K562 (cell line): ENCODE measurements at regions not wholly inside any gene's neighbourhood (a gene's known extent, or its start where the extent isn't known, plus 50 kb on each side); places are given as distances from the start of the nearest gene placed in this dataset.
A peak's percentile ranks its signal among the peaks of the same experiment; 100 is the strongest.

Experiments used
- CEBPZ ChIP-seq: fragments of 150-350 bp; IDR thresholded peaks from 2 replicates; pipeline ENCODE4 v1.6.1; 2014; ENCODE audit warnings: low read depth, mild to moderate bottlenecking, low read length, borderline replicate concordance
- CHCHD3 ChIP-seq: fragments of 250-450 bp; sonication (Bioruptor Pico); IDR thresholded peaks from 2 replicates; pipeline ENCODE4 v2.1.2; 2022; ENCODE audit warnings: mild to moderate bottlenecking
- ELK1 ChIP-seq: sonication (generic); formaldehyde crosslinking; IDR thresholded peaks from 2 replicates; pipeline ENCODE4 v1.8.1; 2022; ENCODE audit warnings: missing genetic modification reagents
- ERF ChIP-seq: fragments of 450-650 bp; formaldehyde crosslinking; IDR thresholded peaks from 2 replicates; pipeline ENCODE4 v1.4.0; 2020; ENCODE audit warnings: mild to moderate bottlenecking, mixed read lengths
- FOXA3 ChIP-seq, 2 experiments: fragments of 450-650 bp in 1 of 2; sonication (generic) in 1 of 2; formaldehyde crosslinking; IDR thresholded peaks in 1 of 2; conservative IDR thresholded peaks in 1 of 2; 2 replicates each; pipeline versions ENCODE4 v1.4.0 to v1.8.0; 2020 to 2022; ENCODE audit warnings: mild to moderate bottlenecking in 2 of 2, missing genetic modification reagents in 1 of 2
- GTF2A2 ChIP-seq: IDR thresholded peaks from 2 replicates; pipeline ENCODE4 v1.6.1; 2016; ENCODE audit warnings: mild to moderate bottlenecking, missing genetic modification characterization, missing compliant biosample characterization
- HEY1 ChIP-seq: fragments of 250-450 bp; sonication (Bioruptor Pico); IDR thresholded peaks from 2 replicates; pipeline ENCODE4 v1.5.0; 2020; ENCODE audit warnings: mild to moderate bottlenecking, moderate library complexity, borderline replicate concordance
- KAT2B ChIP-seq: IDR thresholded peaks from one replicate; pipeline ENCODE4 v1.6.1; 2012; ENCODE audit warnings: low read depth, mild to moderate bottlenecking, control low read depth, inconsistent platforms, low read length, moderate library complexity
- LARP7 ChIP-seq: fragments of 450-650 bp; IDR thresholded peaks from 2 replicates; pipeline ENCODE4 v1.6.1; 2016
- LCOR ChIP-seq: sonication (generic); formaldehyde crosslinking; IDR thresholded peaks from 2 replicates; pipeline ENCODE4 v1.8.0; 2022; ENCODE audit warnings: mild to moderate bottlenecking, missing genetic modification reagents
- MTA1 ChIP-seq: fragments of 450-650 bp; IDR thresholded peaks from 2 replicates; pipeline ENCODE4 v1.6.1; 2017; ENCODE audit warnings: borderline replicate concordance
- MYBL2 ChIP-seq, 2 experiments: fragments of 450-650 bp in 1 of 2; sonication (generic) in 1 of 2; formaldehyde crosslinking in 1 of 2; IDR thresholded peaks; 2 replicates each; pipeline versions ENCODE4 v1.6.1 to v1.8.1; 2017 to 2022; ENCODE audit warnings: borderline replicate concordance in 1 of 2, inconsistent platforms in 1 of 2, low read depth in 1 of 2, mild to moderate bottlenecking in 1 of 2, missing genetic modification reagents in 1 of 2, moderate library complexity in 1 of 2
- MYNN ChIP-seq, 2 experiments: sonication (generic); formaldehyde crosslinking in 1 of 2; IDR thresholded peaks; 2 replicates each; pipeline versions ENCODE4 v1.5.0 to v1.6.1; 2016 to 2020; ENCODE audit warnings: antibody characterized with exemption in 1 of 2, missing genetic modification reagents in 1 of 2
- PML ChIP-seq: IDR thresholded peaks from 2 replicates; pipeline ENCODE4 v1.6.1; 2012; ENCODE audit warnings: low read length, inconsistent platforms
- RNF2 ChIP-seq: sonication (generic); IDR thresholded peaks from 2 replicates; pipeline ENCODE4 v1.6.1; 2016
- SMARCA5 ChIP-seq: fragments of 450-650 bp; IDR thresholded peaks from 2 replicates; pipeline ENCODE4 v1.6.1; 2016
- SOX6 ChIP-seq: fragments of 450-650 bp; IDR thresholded peaks from 2 replicates; pipeline ENCODE4 v1.6.1; 2014; ENCODE audit warnings: mild to moderate bottlenecking
- SRSF9 ChIP-seq: fragments of 200-400 bp; formaldehyde crosslinking; IDR thresholded peaks from 2 replicates; pipeline ENCODE4 v1.6.1; 2017; ENCODE audit warnings: low read depth, low read length, borderline replicate concordance
- SUPT5H ChIP-seq: fragments of 450-650 bp; IDR thresholded peaks from 2 replicates; pipeline ENCODE4 v1.6.1; 2016
- TSC22D4 ChIP-seq: fragments of 450-650 bp; IDR thresholded peaks from 2 replicates; pipeline ENCODE4 v1.6.1; 2016; ENCODE audit warnings: missing genetic modification characterization, missing biosample characterization, control low read depth
- ZFP36 ChIP-seq: fragments of 150-350 bp; IDR thresholded peaks from 2 replicates; pipeline ENCODE4 v1.6.1; 2018; ENCODE audit warnings: low read length, low read depth; ENCODE audit not compliant: partially characterized antibody
- ZNF184 ChIP-seq: sonication (generic); formaldehyde crosslinking; IDR thresholded peaks from 2 replicates; pipeline ENCODE4 v1.5.0; 2020; ENCODE audit warnings: missing genetic modification reagents
- ZNF316 ChIP-seq: fragments of 450-650 bp; IDR thresholded peaks from 2 replicates; pipeline ENCODE4 v1.6.1; 2016
- ZNF384 ChIP-seq: IDR thresholded peaks from 2 replicates; pipeline ENCODE4 v1.6.1; 2012; ENCODE audit warnings: low read depth, low read length, improper control_type of control experiment
- ZNF57 ChIP-seq: fragments of 450-650 bp; formaldehyde crosslinking; IDR thresholded peaks from 2 replicates; pipeline ENCODE4 v1.4.0; 2020; ENCODE audit warnings: mild to moderate bottlenecking, moderate library complexity
- TF ChIP-seq, protein P1 (sequence below), 2 experiments: fragments of 450-650 bp in 1 of 2; sonication (generic) in 1 of 2; formaldehyde crosslinking; conservative IDR thresholded peaks; 2 replicates each; pipeline versions ENCODE4 v1.4.0 to v1.8.1; 2020 to 2022; ENCODE audit warnings: mild to moderate bottlenecking in 1 of 2, missing genetic modification reagents in 1 of 2
- TF ChIP-seq, protein P2 (sequence below): sonication (generic); formaldehyde crosslinking; IDR thresholded peaks from 2 replicates; pipeline ENCODE4 v1.8.0; 2022; ENCODE audit warnings: missing genetic modification reagents, mild to moderate bottlenecking, borderline replicate concordance

DNA sequence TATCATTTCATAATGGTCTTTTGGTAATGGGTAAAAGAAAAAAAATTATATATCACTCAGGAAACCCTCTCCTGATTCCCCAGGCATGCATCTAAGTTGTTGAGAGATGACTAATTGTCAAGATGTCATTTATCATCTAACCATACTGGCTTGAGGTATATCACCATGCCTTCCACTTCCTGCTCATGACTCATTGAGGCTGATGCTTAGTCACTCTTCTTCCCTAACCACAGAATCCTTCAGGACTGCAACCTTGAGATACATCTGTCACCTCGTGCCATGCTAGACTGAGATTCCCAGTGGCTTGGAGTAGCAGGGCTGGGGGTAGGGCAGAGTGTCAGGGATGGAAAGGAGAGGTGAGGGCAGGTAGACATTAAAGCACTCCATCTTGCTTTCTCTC is 782.5 kb upstream of the INTU start (continued):
- TF ChIP-seq KAT2B (no peak), ZNF316 (peak; percentile 94), GTF2A2 (no peak), MTA1 (peak; percentile 88), LARP7 (no peak), ERF (CRISPR knock-in tag) (no peak), CHCHD3 (CRISPR knock-in tag) (no peak), ZFP36 (no peak), ELK1 (CRISPR knock-in tag) (no peak), FOXA3 (CRISPR knock-in tag; conservative IDR thresholded peaks at IDR 0.05 in 1 of 2, IDR thresholded peaks at IDR 0.05 in 1 of 2) (no peak), ZNF384 (no peak), MYNN (IDR thresholded peaks at IDR 0.05) (peak; percentile 78; the same call in 1 of the 2 replicates), MYNN (CRISPR knock-in tag; IDR thresholded peaks at IDR 0.05) (no peak), RNF2 (peak; percentile 95), SUPT5H (no peak), SRSF9 (no peak), PML (peak; percentile 77), HEY1 (CRISPR knock-in tag) (no peak), ZNF57 (no peak), SOX6 (peak; percentile 86), ZNF184 (CRISPR knock-in tag) (no peak), MYBL2 (IDR thresholded peaks at IDR 0.05; ENCODE audit: low read depth) (no peak; the same call in 1 of the 2 replicates), MYBL2 (CRISPR knock-in tag; IDR thresholded peaks at IDR 0.05; ENCODE audit: borderline replicate concordance) (no peak), SMARCA5 (no peak), TSC22D4 (tag) (no peak), CEBPZ (no peak), LCOR (no peak)
- TF ChIP-seq, protein P1, sequence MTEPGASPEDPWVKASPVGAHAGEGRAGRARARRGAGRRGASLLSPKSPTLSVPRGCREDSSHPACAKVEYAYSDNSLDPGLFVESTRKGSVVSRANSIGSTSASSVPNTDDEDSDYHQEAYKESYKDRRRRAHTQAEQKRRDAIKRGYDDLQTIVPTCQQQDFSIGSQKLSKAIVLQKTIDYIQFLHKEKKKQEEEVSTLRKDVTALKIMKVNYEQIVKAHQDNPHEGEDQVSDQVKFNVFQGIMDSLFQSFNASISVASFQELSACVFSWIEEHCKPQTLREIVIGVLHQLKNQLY (CRISPR knock-in tag; conservative IDR thresholded peaks at IDR 0.05), result no peak
- TF ChIP-seq, protein P2, sequence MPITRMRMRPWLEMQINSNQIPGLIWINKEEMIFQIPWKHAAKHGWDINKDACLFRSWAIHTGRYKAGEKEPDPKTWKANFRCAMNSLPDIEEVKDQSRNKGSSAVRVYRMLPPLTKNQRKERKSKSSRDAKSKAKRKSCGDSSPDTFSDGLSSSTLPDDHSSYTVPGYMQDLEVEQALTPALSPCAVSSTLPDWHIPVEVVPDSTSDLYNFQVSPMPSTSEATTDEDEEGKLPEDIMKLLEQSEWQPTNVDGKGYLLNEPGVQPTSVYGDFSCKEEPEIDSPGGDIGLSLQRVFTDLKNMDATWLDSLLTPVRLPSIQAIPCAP (CRISPR knock-in tag), result no peak
